ENCODE measurements at regions not wholly inside any gene's neighbourhood (a gene's known extent, or its start where the extent isn't known, plus 50 kb on each side); places are given as distances from the start of the nearest gene placed in this dataset.

DNA sequence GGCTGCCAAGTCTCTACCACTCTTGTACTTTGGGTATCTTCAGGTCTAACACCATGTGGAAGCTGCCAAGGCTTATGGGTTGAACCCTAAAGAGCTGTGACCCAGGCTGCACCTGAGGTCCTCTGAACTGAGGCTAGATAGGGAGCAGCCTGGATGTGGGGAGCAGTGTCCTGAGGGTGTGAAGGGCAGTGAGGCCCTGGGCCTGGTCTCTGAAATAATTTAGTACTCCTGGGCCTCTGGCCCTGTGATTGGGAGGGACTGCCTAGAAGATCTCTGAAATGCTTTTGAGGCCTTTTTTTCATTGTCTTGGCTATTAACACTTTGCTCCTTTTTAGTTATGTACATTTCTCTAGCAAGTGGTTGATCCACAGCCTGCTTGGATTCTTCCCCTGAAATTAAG lies 847.2 kb upstream of the B3GALT2 start:
- TF ChIP-seq, protein P1, sequence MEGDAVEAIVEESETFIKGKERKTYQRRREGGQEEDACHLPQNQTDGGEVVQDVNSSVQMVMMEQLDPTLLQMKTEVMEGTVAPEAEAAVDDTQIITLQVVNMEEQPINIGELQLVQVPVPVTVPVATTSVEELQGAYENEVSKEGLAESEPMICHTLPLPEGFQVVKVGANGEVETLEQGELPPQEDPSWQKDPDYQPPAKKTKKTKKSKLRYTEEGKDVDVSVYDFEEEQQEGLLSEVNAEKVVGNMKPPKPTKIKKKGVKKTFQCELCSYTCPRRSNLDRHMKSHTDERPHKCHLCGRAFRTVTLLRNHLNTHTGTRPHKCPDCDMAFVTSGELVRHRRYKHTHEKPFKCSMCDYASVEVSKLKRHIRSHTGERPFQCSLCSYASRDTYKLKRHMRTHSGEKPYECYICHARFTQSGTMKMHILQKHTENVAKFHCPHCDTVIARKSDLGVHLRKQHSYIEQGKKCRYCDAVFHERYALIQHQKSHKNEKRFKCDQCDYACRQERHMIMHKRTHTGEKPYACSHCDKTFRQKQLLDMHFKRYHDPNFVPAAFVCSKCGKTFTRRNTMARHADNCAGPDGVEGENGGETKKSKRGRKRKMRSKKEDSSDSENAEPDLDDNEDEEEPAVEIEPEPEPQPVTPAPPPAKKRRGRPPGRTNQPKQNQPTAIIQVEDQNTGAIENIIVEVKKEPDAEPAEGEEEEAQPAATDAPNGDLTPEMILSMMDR (IDR thresholded peaks at IDR 0.05): no peak
- no peak for TF ChIP-seq POLR2A (IDR thresholded peaks at IDR 0.05)
